Urinary bladder (tissue), 3 donors: ENCODE measurements at regions not wholly inside any gene's neighbourhood (a gene's known extent, or its start where the extent isn't known, plus 50 kb on each side); places are given as distances from the start of the nearest gene placed in this dataset.

Source experiments
- DNase-seq: peaks from one replicate; pipeline ENCODE4 v3.0.0-alpha.2; 2015; ENCODE audit errors: extremely low spot score
- H3K27ac ChIP-seq: one replicate; pipeline ENCODE4 v1.5.1; 2013; ENCODE audit warnings: low read depth, mild to moderate bottlenecking, moderate library complexity
- H3K36me3 ChIP-seq: one replicate; pipeline ENCODE4 v1.6.1; 2013; ENCODE audit warnings: mild to moderate bottlenecking, moderate library complexity; ENCODE audit not compliant: insufficient read depth
- H3K4me1 ChIP-seq: one replicate; pipeline ENCODE4 v1.6.1; 2013; ENCODE audit warnings: mild to moderate bottlenecking, moderate library complexity; ENCODE audit not compliant: insufficient read depth
- H3K4me3 ChIP-seq: one replicate; pipeline ENCODE4 v1.5.1; 2013; ENCODE audit warnings: low read depth, low read length
- WGBS: extraction: QIAGEN DNeasy Blood & Tissue Kit; methylation state at CpG from one replicate; pipeline ENCODE4 v1.1.7; 2013; 5-methylcytosine and 5-hydroxymethylcytosine counted together
- donor health status: healthy with polysubstance abuse.
- donor health status: healthy.

GRCh38 chr10:8615118-8615517 is 560.6 kb downstream of the GATA3 start:
- 81% methylated on average over 4 of the region's 4 CpGs for WGBS
- DNase-seq: no peak
- H3K4me1 ChIP-seq: no peaks in the 10 kb centered on the region
- H3K27ac ChIP-seq: no peak overlapping the region
- no peak overlapping the region for H3K4me3 ChIP-seq
- H3K36me3 ChIP-seq: no peaks in the 10 kb centered on the region

GRCh38 chr10:8616166-8616565 is 561.7 kb downstream of the GATA3 start:
- DNase-seq: no peak
- H3K36me3 ChIP-seq: no peaks in the 10 kb centered on the region
- no peak overlapping the region for H3K27ac ChIP-seq
- 25% methylated on average over 6 of the region's 6 CpGs for WGBS
- no peaks in the 10 kb centered on the region for H3K4me1 ChIP-seq
- no peak overlapping the region for H3K4me3 ChIP-seq

GRCh38 chr10:8617792-8618191 is 563.3 kb downstream of the GATA3 start:
- Histone ChIP-seq H3K4me3 (no peak overlapping the region), H3K4me1 (no peaks in the 10 kb centered on the region), H3K27ac (no peak overlapping the region), H3K36me3 (no peaks in the 10 kb centered on the region)
- 93% methylated on average over 2 of the region's 2 CpGs for WGBS
- no peak for DNase-seq

- DNase-seq: no peak
- no peaks in the 10 kb centered on the region for H3K4me1 ChIP-seq
- H3K27ac ChIP-seq: no peak overlapping the region
- WGBS: 74% methylated on average over 4 of the region's 4 CpGs
- no peaks in the 10 kb centered on the region for H3K36me3 ChIP-seq
- no peak overlapping the region for H3K4me3 ChIP-seq
Measured at GRCh38 chr10:8618834-8619233, 564.3 kb downstream of the GATA3 start.

- no peaks in the 10 kb centered on the region for H3K36me3 ChIP-seq
- no peaks in the 10 kb centered on the region for H3K4me1 ChIP-seq
- H3K4me3 ChIP-seq: no peak overlapping the region
- H3K27ac ChIP-seq: no peak overlapping the region
- WGBS: 77% methylated on average over 5 of the region's 5 CpGs
- DNase-seq: no peak
Measured at GRCh38 chr10:8628351-8628750, 573.9 kb downstream of the GATA3 start.

- no peaks in the 10 kb centered on the region for H3K4me1 ChIP-seq
- no peak for DNase-seq
- no peaks in the 10 kb centered on the region for H3K36me3 ChIP-seq
- 70% methylated on average over 1 of the region's 1 CpG for WGBS
- H3K4me3 ChIP-seq: no peak overlapping the region
- H3K27ac ChIP-seq: no peak overlapping the region
Measured at GRCh38 chr10:8633909-8634308, 579.4 kb downstream of the GATA3 start.

- no peaks in the 10 kb centered on the region for H3K36me3 ChIP-seq
- H3K4me3 ChIP-seq: no peak overlapping the region
- no peak for DNase-seq
- WGBS: 93% methylated on average over 9 of the region's 9 CpGs
- H3K4me1 ChIP-seq: no peaks in the 10 kb centered on the region
- H3K27ac ChIP-seq: no peak overlapping the region
Measured at GRCh38 chr10:8636371-8636770, 581.9 kb downstream of the GATA3 start.

- Histone ChIP-seq H3K27ac (no peak overlapping the region), H3K36me3 (no peaks in the 10 kb centered on the region), H3K4me3 (no peak overlapping the region), H3K4me1 (no peaks in the 10 kb centered on the region)
- WGBS: 44% methylated on average over 4 of the region's 4 CpGs
- DNase-seq: no peak
Measured at GRCh38 chr10:8637640-8638039, 583.2 kb downstream of the GATA3 start.

- H3K36me3 ChIP-seq: no peaks in the 10 kb centered on the region
- DNase-seq: no peak
- WGBS: 63% methylated on average over 4 of the region's 4 CpGs
- no peak overlapping the region for H3K4me3 ChIP-seq
- no peaks in the 10 kb centered on the region for H3K4me1 ChIP-seq
- H3K27ac ChIP-seq: no peak overlapping the region
Measured at GRCh38 chr10:8638088-8638672, 583.7 kb downstream of the GATA3 start.

GRCh38 chr10:8639486-8640185 is 585.1 kb downstream of the GATA3 start:
- Histone ChIP-seq H3K4me3 (no peak overlapping the region), H3K36me3 (no peaks in the 10 kb centered on the region), H3K27ac (no peak overlapping the region), H3K4me1 (no peaks in the 10 kb centered on the region)
- DNase-seq: no peak
- WGBS: 55% methylated on average over 6 of the region's 6 CpGs

- no peak for DNase-seq
- no peak overlapping the region for H3K27ac ChIP-seq
- no peak overlapping the region for H3K4me3 ChIP-seq
- WGBS: 78% methylated on average over 3 of the region's 3 CpGs
- H3K4me1 ChIP-seq: no peaks in the 10 kb centered on the region
- no peaks in the 10 kb centered on the region for H3K36me3 ChIP-seq
Measured at GRCh38 chr10:8640301-8640700, 585.8 kb downstream of the GATA3 start.

GRCh38 chr10:8640878-8641277 is 586.4 kb downstream of the GATA3 start:
- H3K27ac ChIP-seq: no peak overlapping the region
- no peaks in the 10 kb centered on the region for H3K4me1 ChIP-seq
- DNase-seq: peak; percentile 46
- no peaks in the 10 kb centered on the region for H3K36me3 ChIP-seq
- H3K4me3 ChIP-seq: no peak overlapping the region

- Histone ChIP-seq H3K36me3 (no peaks in the 10 kb centered on the region), H3K4me3 (no peak overlapping the region), H3K27ac (no peak overlapping the region), H3K4me1 (no peaks in the 10 kb centered on the region)
- 89% methylated on average over 4 of the region's 4 CpGs for WGBS
- no peak for DNase-seq
Measured at GRCh38 chr10:8656261-8656660, 601.8 kb downstream of the GATA3 start.

GRCh38 chr10:8659982-8660381 is 605.5 kb downstream of the GATA3 start:
- WGBS: 73% methylated on average over 2 of the region's 2 CpGs
- Histone ChIP-seq H3K4me1 (no peaks in the 10 kb centered on the region), H3K36me3 (no peaks in the 10 kb centered on the region), H3K27ac (no peak overlapping the region), H3K4me3 (no peak overlapping the region)
- no peak for DNase-seq
